Stimulated activated naive CD4-positive, alpha-beta T cell (primary cell): ENCODE measurements at regions not wholly inside any gene's neighbourhood (a gene's known extent, or its start where the extent isn't known, plus 50 kb on each side); places are given as distances from the start of the nearest gene placed in this dataset.

Source experiments
- DNase-seq, 6 experiments: peaks; one replicate each; lab custom pipeline; 2025; lab: John Stamatoyannopoulos, UW

- no peak for DNase-seq
Observed at GRCh38 chr1:222104694-222105392, 363.0 kb upstream of the DUSP10 start.

GRCh38 chr1:222104097-222104496 is 362.2 kb upstream of the DUSP10 start:
- DNase-seq, result no peak

GRCh38 chr1:222099746-222100145 is 357.9 kb upstream of the DUSP10 start:
- no peak for DNase-seq

- DNase-seq, result no peak
Observed at GRCh38 chr1:222098404-222098803, 356.5 kb upstream of the DUSP10 start.

GRCh38 chr1:222097588-222097987 is 355.7 kb upstream of the DUSP10 start:
- no peak for DNase-seq

- no peak for DNase-seq
Observed at GRCh38 chr1:222096883-222097282, 355.0 kb upstream of the DUSP10 start.

GRCh38 chr1:222096476-222096772 is 354.5 kb upstream of the DUSP10 start:
- no peak for DNase-seq

GRCh38 chr1:222095606-222096475 is 354.0 kb upstream of the DUSP10 start:
- peak; percentile 26 to 72 (median 36) for DNase-seq

GRCh38 chr1:222093518-222093917 is 351.6 kb upstream of the DUSP10 start:
- DNase-seq, result no peak

- no peak for DNase-seq
Observed at GRCh38 chr1:222090103-222090502, 348.2 kb upstream of the DUSP10 start.

- no peak for DNase-seq
Observed at GRCh38 chr1:222087221-222087920, 345.5 kb upstream of the DUSP10 start.

GRCh38 chr1:222084996-222085395 is 343.1 kb upstream of the DUSP10 start:
- DNase-seq, result no peak

GRCh38 chr1:222084048-222084447 is 342.2 kb upstream of the DUSP10 start:
- DNase-seq, result no peak

- DNase-seq, result no peak
Observed at GRCh38 chr1:222081859-222082258, 340.0 kb upstream of the DUSP10 start.

GRCh38 chr1:222079566-222079965 is 337.7 kb upstream of the DUSP10 start:
- DNase-seq, result no peak

GRCh38 chr1:222077206-222077605 is 335.3 kb upstream of the DUSP10 start:
- no peak for DNase-seq

GRCh38 chr1:222074317-222074716 is 332.4 kb upstream of the DUSP10 start:
- no peak for DNase-seq

- no peak for DNase-seq
Observed at GRCh38 chr1:222073307-222073995, 331.6 kb upstream of the DUSP10 start.

GRCh38 chr1:222071387-222071786 is 329.5 kb upstream of the DUSP10 start:
- no peak for DNase-seq

- no peak for DNase-seq
Observed at GRCh38 chr1:222068937-222069336, 327.0 kb upstream of the DUSP10 start.

GRCh38 chr1:222068101-222068500 is 326.2 kb upstream of the DUSP10 start:
- DNase-seq, result no peak

GRCh38 chr1:222066539-222066938 is 324.6 kb upstream of the DUSP10 start:
- no peak for DNase-seq
